OCI-LY1 (cell line): ENCODE measurements at regions not wholly inside any gene's neighbourhood (a gene's known extent, or its start where the extent isn't known, plus 50 kb on each side); places are given as distances from the start of the nearest gene placed in this dataset.

Source experiments
- H2AFZ ChIP-seq: fragments of 200-600 bp; sonication (generic), shearing (Covaris generic); 2 replicates; pipeline ENCODE4 v1.6.0; 2014; ENCODE audit warnings: antibody characterized with exemption, mild to moderate bottlenecking, low read length
- H3F3A ChIP-seq: fragments of 200-600 bp; sonication (generic), shearing (Covaris generic); 2 replicates; pipeline ENCODE4 v1.6.0; 2014; ENCODE audit warnings: mild to moderate bottlenecking, antibody characterized with exemption, low read length, moderate library complexity; ENCODE audit not compliant: insufficient read depth
- H3K27ac ChIP-seq: fragments of 200-600 bp; sonication (generic); 2 replicates; pipeline ENCODE4 v1.5.1; 2014; ENCODE audit warnings: low read length, mixed run types, mild to moderate bottlenecking, low read depth; ENCODE audit not compliant: poor library complexity, severe bottlenecking
- H3K27me3 ChIP-seq: fragments of 200-600 bp; sonication (generic); 2 replicates; pipeline ENCODE4 v1.6.0; 2014; ENCODE audit warnings: antibody characterized with exemption, mild to moderate bottlenecking, low read length, moderate library complexity; ENCODE audit not compliant: insufficient read depth
- H3K36me3 ChIP-seq: fragments of 200-600 bp; sonication (generic); 2 replicates; pipeline ENCODE4 v1.6.1; 2014; ENCODE audit warnings: mild to moderate bottlenecking, antibody characterized with exemption, low read length, moderate library complexity, mixed read lengths; ENCODE audit not compliant: insufficient read depth
- H3K4me1 ChIP-seq: fragments of 200-600 bp; sonication (generic); 2 replicates; pipeline ENCODE4 v1.5.1; 2014; ENCODE audit warnings: mild to moderate bottlenecking, low read length, moderate library complexity; ENCODE audit not compliant: insufficient read depth, severe bottlenecking
- H3K4me2 ChIP-seq: fragments of 200-600 bp; sonication (generic), shearing (Covaris generic); 2 replicates; pipeline ENCODE4 v1.6.1; 2014; ENCODE audit warnings: low read length
- H3K4me3 ChIP-seq: fragments of 200-600 bp; sonication (generic); 2 replicates; pipeline ENCODE4 v1.5.1; 2014; ENCODE audit warnings: low read length, low read depth, mild to moderate bottlenecking, mixed read lengths; ENCODE audit not compliant: poor library complexity, severe bottlenecking
- H3K79me2 ChIP-seq: fragments of 200-600 bp; shearing (Covaris generic); 2 replicates; pipeline ENCODE4 v1.6.1; 2016; ENCODE audit warnings: mixed run types, low read length, mixed read lengths; ENCODE audit not compliant: insufficient read depth
- H3K9ac ChIP-seq: fragments of 200-600 bp; sonication (generic), shearing (Covaris generic); 2 replicates; pipeline ENCODE4 v1.6.1; 2014; ENCODE audit warnings: mild to moderate bottlenecking, low read length, mixed read lengths
- H3K9me2 ChIP-seq: fragments of 200-600 bp; sonication (generic), shearing (Covaris generic); 2 replicates; pipeline ENCODE4 v1.6.1; 2014; ENCODE audit warnings: low read depth, mild to moderate bottlenecking, low read length, mixed read lengths
- H3K9me3 ChIP-seq: fragments of 200-600 bp; shearing (Covaris generic); 2 replicates; pipeline ENCODE4 v1.6.1; 2014; ENCODE audit warnings: low read length, mixed read lengths
- H4K20me1 ChIP-seq: fragments of 200-600 bp; sonication (generic), shearing (Covaris generic); 2 replicates; pipeline ENCODE4 v1.6.0; 2016; ENCODE audit warnings: mild to moderate bottlenecking, low read length; ENCODE audit not compliant: insufficient read depth
- CTCF ChIP-seq: fragments of 200-600 bp; sonication (generic), shearing (Covaris generic); IDR thresholded peaks from 2 replicates; pipeline ENCODE4 v1.5.1; 2017; ENCODE audit warnings: mild to moderate bottlenecking, antibody characterized with exemption, low read length, moderate library complexity, mixed read lengths
- EZH2 ChIP-seq: fragments of 200-600 bp; sonication (generic), shearing (Covaris generic); IDR thresholded peaks from 2 replicates; pipeline ENCODE4 v1.8.0; 2017; ENCODE audit warnings: borderline replicate concordance, mixed run types, mild to moderate bottlenecking, antibody characterized with exemption, low read length, moderate library complexity, mixed read lengths

- Histone ChIP-seq H3K79me2 (no peaks in the 10 kb centered on the region), H3K4me2 (no peak overlapping the region), H3K9me2 (no peaks in the 10 kb centered on the region), H3K9me3 (no peaks in the 10 kb centered on the region), H3K9ac (no peak overlapping the region), H3K27me3 (no peaks in the 10 kb centered on the region), H3K27ac (no peak overlapping the region), H3K4me1 (no peaks in the 10 kb centered on the region), H2AFZ (no peak overlapping the region), H3K36me3 (no peaks in the 10 kb centered on the region), H4K20me1 (no peaks in the 10 kb centered on the region), H3F3A (no peaks in the 10 kb centered on the region), H3K4me3 (no peak overlapping the region)
- no peak for TF ChIP-seq CTCF
- no peak for TF ChIP-seq EZH2
Observed at GRCh38 chr14:97687944-97688630, 890.9 kb downstream of the VRK1 start.

GRCh38 chr14:97688631-97689336 is 891.6 kb downstream of the VRK1 start:
- H2AFZ ChIP-seq, result no peak overlapping the region
- no peak for TF ChIP-seq EZH2
- no peak for TF ChIP-seq CTCF
- H3K36me3 ChIP-seq, result no peaks in the 10 kb centered on the region
- no peak overlapping the region for H3K4me3 ChIP-seq
- H3K27ac ChIP-seq, result no peak overlapping the region
- H3F3A ChIP-seq, result no peaks in the 10 kb centered on the region
- H3K27me3 ChIP-seq, result no peaks in the 10 kb centered on the region
- no peaks in the 10 kb centered on the region for H3K9me2 ChIP-seq
- H3K79me2 ChIP-seq, result no peaks in the 10 kb centered on the region
- H4K20me1 ChIP-seq, result no peaks in the 10 kb centered on the region
- no peak overlapping the region for H3K9ac ChIP-seq
- H3K4me2 ChIP-seq, result no peak overlapping the region
- no peaks in the 10 kb centered on the region for H3K9me3 ChIP-seq
- no peaks in the 10 kb centered on the region for H3K4me1 ChIP-seq

GRCh38 chr14:97692084-97692483 is 894.9 kb downstream of the VRK1 start:
- no peaks in the 10 kb centered on the region for H3F3A ChIP-seq

More at GRCh38 chr14:97692084-97692483, 894.9 kb downstream of the VRK1 start:
- Histone ChIP-seq H3K9ac (no peak overlapping the region), H3K79me2 (no peaks in the 10 kb centered on the region), H3K9me2 (no peaks in the 10 kb centered on the region), H2AFZ (no peak overlapping the region), H3K27me3 (no peaks in the 10 kb centered on the region), H4K20me1 (no peaks in the 10 kb centered on the region), H3K36me3 (no peaks in the 10 kb centered on the region), H3K4me1 (no peaks in the 10 kb centered on the region), H3K27ac (no peak overlapping the region), H3K4me2 (no peak overlapping the region), H3K4me3 (no peak overlapping the region), H3K9me3 (no peaks in the 10 kb centered on the region)
- no peak for TF ChIP-seq EZH2
